IMR-90 (cell line): ENCODE measurements at regions not wholly inside any gene's neighbourhood (a gene's known extent, or its start where the extent isn't known, plus 50 kb on each side); places are given as distances from the start of the nearest gene placed in this dataset.
"Not testable (repeated sequence)": the region's sequence is repeated elsewhere in the genome, so short reads cannot be mapped to it uniquely, and the experiment has no call there.

Experiments
- ATAC-seq: fragments of 200-7000 bp; cut with Tn5 transposase; 2 replicates; pipeline ENCODE4 v1.9.1; 2020; ENCODE audit warnings: low read depth, mild to moderate bottlenecking, moderate library complexity
- BruUV-seq: library from RNA; stranded (reverse); fragments of 400-500 nt; replicated peaks from 2 replicates; lab custom pipeline; 2021; lab: Mats Ljungman, UMichigan
- CTCF ChIA-PET: fragments of 300-600 bp; formaldehyde crosslinking; extraction: SDS; loops from one replicate; lab custom pipeline; 2021; ENCODE audit warnings: antibody characterized with exemption; lab: Yijun Ruan, JAX
- POLR2A ChIA-PET: fragments of 300-600 bp; sonication (Branson Sonifier 250); formaldehyde crosslinking; loops from one replicate; lab custom pipeline; 2022; ENCODE audit warnings: antibody characterized with exemption; ENCODE audit not compliant: unreplicated experiment; lab: Charles Lee
- DNase-seq: peaks from one replicate; pipeline ENCODE4 v3.0.0; 2013
- H2AFZ ChIP-seq: replicated peaks from 2 replicates; pipeline ENCODE3; 2013; ENCODE audit warnings: low read length, mild to moderate bottlenecking; ENCODE audit not compliant: poor library complexity
- H2AK5ac ChIP-seq: 2 replicates; pipeline ENCODE4 v1.6.1; 2013; ENCODE audit warnings: low read depth, low read length, inconsistent platforms
- H2AK9ac ChIP-seq: replicated peaks from 2 replicates; pipeline ENCODE3; 2013; ENCODE audit warnings: mild to moderate bottlenecking, low read depth, low read length, moderate library complexity; ENCODE audit not compliant: poor library complexity
- H2BK120ac ChIP-seq: 2 replicates; pipeline ENCODE4 v1.6.1; 2013; ENCODE audit warnings: low read depth, low read length, inconsistent platforms
- H2BK15ac ChIP-seq: 3 replicates; pipeline ENCODE4 v1.6.1; 2013; ENCODE audit warnings: low read depth, low read length, inconsistent platforms
- H2BK20ac ChIP-seq: 2 replicates; pipeline ENCODE4 v1.6.1; 2013; ENCODE audit warnings: low read depth, mild to moderate bottlenecking, inconsistent platforms, low read length, moderate library complexity
- H2BK5ac ChIP-seq: 2 replicates; pipeline ENCODE4 v1.6.1; 2013; ENCODE audit warnings: mild to moderate bottlenecking, low read depth, low read length, inconsistent platforms; ENCODE audit not compliant: poor library complexity, severe bottlenecking
- H3K14ac ChIP-seq: replicated peaks from 2 replicates; pipeline ENCODE4 v1.6.1; 2013; ENCODE audit warnings: low read depth, low read length, inconsistent platforms
- H3K18ac ChIP-seq: 2 replicates; pipeline ENCODE4 v1.6.1; 2013; ENCODE audit warnings: low read depth, low read length, control low read depth
- H3K23ac ChIP-seq: 2 replicates; pipeline ENCODE4 v1.6.1; 2013; ENCODE audit warnings: low read depth, low read length, inconsistent platforms
- H3K27ac ChIP-seq: 2 replicates; pipeline ENCODE4 v1.5.1; 2013; ENCODE audit warnings: mild to moderate bottlenecking, control low read depth, low read length; ENCODE audit not compliant: insufficient read depth
- H3K27me3 ChIP-seq: 2 replicates; pipeline ENCODE4 v1.6.1; 2013; ENCODE audit warnings: low read length; ENCODE audit not compliant: control insufficient read depth, insufficient read depth
- H3K36me3 ChIP-seq: 2 replicates; pipeline ENCODE4 v1.6.1; 2013; ENCODE audit warnings: low read length, mixed read lengths; ENCODE audit not compliant: control insufficient read depth, insufficient read depth
- H3K4ac ChIP-seq: 2 replicates; pipeline ENCODE4 v1.6.1; 2013; ENCODE audit warnings: low read depth, low read length, inconsistent platforms
- H3K4me1 ChIP-seq: 2 replicates; pipeline ENCODE4 v1.6.1; 2013; ENCODE audit warnings: low read length, mixed read lengths; ENCODE audit not compliant: control insufficient read depth, insufficient read depth
- H3K4me2 ChIP-seq: 2 replicates; pipeline ENCODE4 v1.6.1; 2013; ENCODE audit warnings: low read depth, mild to moderate bottlenecking, control low read depth, low read length, moderate library complexity
- H3K4me3 ChIP-seq: 2 replicates; pipeline ENCODE4 v1.5.1; 2013; ENCODE audit warnings: low read depth, mild to moderate bottlenecking, control low read depth, low read length, moderate library complexity; ENCODE audit not compliant: insufficient read depth
- H3K56ac ChIP-seq: 2 replicates; pipeline ENCODE4 v1.6.1; 2013; ENCODE audit warnings: low read length, inconsistent platforms; ENCODE audit not compliant: insufficient read depth; ENCODE audit errors: extremely low read depth
- H3K79me1 ChIP-seq, 2 experiments: 2 replicates each; pipeline ENCODE4 v1.6.1; 2013; ENCODE audit warnings: low read length in 2 of 2, inconsistent platforms in 1 of 2, low read depth in 1 of 2
- H3K9ac ChIP-seq: 2 replicates; pipeline ENCODE4 v1.6.1; 2013; ENCODE audit warnings: low read depth, low read length, control low read depth
- H3K9me1 ChIP-seq: 2 replicates; pipeline ENCODE4 v1.6.1; 2013; ENCODE audit warnings: low read length, inconsistent platforms; ENCODE audit not compliant: insufficient read depth
- H3K9me3 ChIP-seq: 2 replicates; pipeline ENCODE4 v1.6.1; 2013; ENCODE audit warnings: low read length; ENCODE audit not compliant: control insufficient read depth, insufficient read depth
- H4K20me1 ChIP-seq: 2 replicates; pipeline ENCODE4 v1.6.1; 2013; ENCODE audit warnings: low read length, inconsistent platforms; ENCODE audit not compliant: insufficient read depth
- H4K5ac ChIP-seq: 2 replicates; pipeline ENCODE4 v1.6.1; 2013; ENCODE audit warnings: mild to moderate bottlenecking, low read depth, low read length, control low read depth
- H4K8ac ChIP-seq, 2 experiments: 2 replicates each; pipeline ENCODE4 v1.6.1; 2013; ENCODE audit warnings: low read depth in 2 of 2, low read length in 2 of 2, control low read depth in 1 of 2, inconsistent platforms in 1 of 2
- H4K91ac ChIP-seq: 2 replicates; pipeline ENCODE4 v1.6.1; 2013; ENCODE audit warnings: low read depth, low read length, inconsistent platforms; ENCODE audit not compliant: insufficient read depth
- WGBS, 2 experiments: methylation state at CpG; one replicate each; pipeline versions ENCODE4 v1.1.5 to v1.1.7; 2013; ENCODE audit warnings: missing lambda C conversion rate in 2 of 2; ENCODE audit not compliant: insufficient read length in 1 of 2; ENCODE audit errors: extremely low coverage in 2 of 2; 5-methylcytosine and 5-hydroxymethylcytosine counted together
- dilution Hi-C: fragments of 300-500 bp; cut with HindIII; formaldehyde crosslinking; loops from one replicate; pipeline ENCODE4 v1.14.3; 2018; ENCODE audit warnings: low sequenced_read_pairs; ENCODE audit not compliant: unreplicated experiment
- in situ Hi-C: fragments of 300-500 bp; cut with MboI; formaldehyde crosslinking; loops from 3 replicates; pipeline ENCODE4 v1.14.3; 2019; ENCODE audit warnings: low sequenced_read_pairs, inconsistent platforms, mixed read lengths
- intact Hi-C: fragments of 100-400 bp; cut with micrococcal nuclease; formaldehyde crosslinking; loops from 2 replicates; pipeline ENCODE4 v1.10.0; 2022

GRCh38 chr12:25391346-25391745, 140.6 kb upstream of the KRAS start:
- H3K4me3 ChIP-seq, H3K14ac ChIP-seq, H4K8ac ChIP-seq, H2AK5ac ChIP-seq, H4K91ac ChIP-seq, H3K4me1 ChIP-seq, H3K4me2 ChIP-seq, H2AK9ac ChIP-seq, H3K56ac ChIP-seq, H3K79me1 ChIP-seq, H3K36me3 ChIP-seq, H3K27me3 ChIP-seq, H3K9me1 ChIP-seq, H2BK5ac ChIP-seq, H2BK20ac ChIP-seq, H2BK120ac ChIP-seq, H2BK15ac ChIP-seq, H3K9me3 ChIP-seq, H3K4ac ChIP-seq, BruUV-seq, DNase-seq, H3K27ac ChIP-seq, ATAC-seq, H3K18ac ChIP-seq, CTCF ChIA-PET, H2AFZ ChIP-seq, POLR2A ChIA-PET, H4K5ac ChIP-seq, H3K9ac ChIP-seq, intact Hi-C loops, H3K23ac ChIP-seq, H4K20me1 ChIP-seq, dilution Hi-C loops: not testable (repeated sequence)
- 98% methylated on average over 10 of the region's 25 CpGs; no CpG with 5 or more reads in 1 of the 2 experiments for WGBS, 2 experiments
- in situ Hi-C loops, result loop anchor here (10.0 kb wide), 1 partner anchor 397 kb away; no protein-coding TSS in a partner anchor
